Activated CD4-positive, alpha-beta T cell treated with anti-CD3 and anti-CD28 coated beads for 4 hours (primary cell): ENCODE measurements at regions not wholly inside any gene's neighbourhood (a gene's known extent, or its start where the extent isn't known, plus 50 kb on each side); places are given as distances from the start of the nearest gene placed in this dataset.
"Not testable (repeated sequence)": the region's sequence is repeated elsewhere in the genome, so short reads cannot be mapped to it uniquely, and the experiment has no call there.

Experiments
- DNase-seq, 2 donors: peaks; one replicate each; pipeline ENCODE4 v3.0.0-alpha.2; 2020

DNA sequence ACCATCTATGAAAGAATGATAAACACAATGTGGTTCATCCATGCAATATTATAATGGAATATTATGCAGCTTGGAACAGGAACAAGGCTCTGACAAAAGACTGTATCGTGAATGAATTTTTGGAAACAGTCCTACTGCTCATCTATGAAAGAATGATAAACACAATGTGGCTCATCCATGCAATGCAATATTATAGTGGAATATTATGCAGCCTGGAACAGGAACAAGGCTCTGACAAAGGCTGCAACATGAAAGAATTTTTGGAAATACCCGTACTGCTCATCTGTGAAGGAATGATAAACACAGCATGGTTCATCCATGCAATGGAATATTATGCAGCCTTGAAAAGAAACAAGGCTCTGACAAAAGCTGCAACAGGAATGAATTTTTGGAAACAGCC lies 158.8 kb downstream of the CRLF2 start:
- DNase-seq = not testable (repeated sequence)

DNA sequence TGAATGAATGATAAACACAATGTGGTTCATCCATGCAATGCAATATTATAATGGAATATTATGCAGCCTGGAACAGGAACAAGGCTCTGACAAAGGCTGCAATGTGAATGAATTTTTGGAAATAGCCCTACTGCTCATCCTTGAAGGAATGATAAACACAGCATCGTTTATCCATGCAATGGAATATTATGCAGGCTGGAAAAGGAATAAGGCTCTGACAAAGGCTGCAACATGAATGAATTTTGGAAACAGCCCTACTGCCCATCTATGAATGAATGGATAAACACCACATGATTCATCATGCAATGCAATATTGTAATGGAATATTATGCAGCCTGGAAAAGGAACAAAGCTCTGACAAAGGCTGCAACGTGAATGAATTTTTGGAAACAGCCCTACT lies 159.4 kb downstream of the CRLF2 start:
- no peak for DNase-seq

DNA sequence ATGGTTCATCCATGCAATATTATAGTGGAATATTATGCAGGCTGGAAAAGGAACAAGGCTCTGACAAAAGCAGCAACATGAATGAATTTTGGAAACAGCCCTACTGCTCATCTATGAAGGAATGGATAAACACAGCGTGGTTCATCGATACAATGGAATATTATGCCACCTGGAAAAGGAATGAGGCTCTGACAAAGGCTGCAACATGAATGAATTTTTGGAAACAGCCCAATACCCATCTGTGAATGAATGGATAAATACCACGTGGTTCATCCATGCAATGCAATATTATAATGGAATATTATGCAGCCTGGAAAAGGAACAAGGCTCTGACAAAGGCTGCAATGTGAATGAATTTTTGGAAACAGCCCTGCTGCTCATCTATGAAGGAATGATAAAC lies 160.4 kb downstream of the CRLF2 start:
- DNase-seq = no peak

DNA sequence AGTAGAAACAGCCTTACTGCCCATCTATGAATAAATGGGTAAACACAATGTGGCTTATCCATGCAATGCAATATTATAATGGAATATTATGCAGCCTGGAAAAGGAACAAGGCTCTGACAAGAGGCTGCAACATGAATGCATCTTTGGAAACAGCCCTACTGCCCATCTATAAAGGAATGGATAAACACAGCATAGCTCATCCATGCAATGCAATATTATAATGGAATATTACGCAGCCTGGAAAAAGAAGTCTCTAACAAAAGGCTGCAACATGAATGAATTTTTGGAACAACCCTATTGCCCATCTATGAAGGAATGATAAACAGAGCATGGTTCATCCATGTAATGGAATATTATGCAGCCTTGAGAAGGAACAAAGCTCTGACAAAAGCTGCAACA lies 161.0 kb downstream of the CRLF2 start:
- DNase-seq = no peak

DNA sequence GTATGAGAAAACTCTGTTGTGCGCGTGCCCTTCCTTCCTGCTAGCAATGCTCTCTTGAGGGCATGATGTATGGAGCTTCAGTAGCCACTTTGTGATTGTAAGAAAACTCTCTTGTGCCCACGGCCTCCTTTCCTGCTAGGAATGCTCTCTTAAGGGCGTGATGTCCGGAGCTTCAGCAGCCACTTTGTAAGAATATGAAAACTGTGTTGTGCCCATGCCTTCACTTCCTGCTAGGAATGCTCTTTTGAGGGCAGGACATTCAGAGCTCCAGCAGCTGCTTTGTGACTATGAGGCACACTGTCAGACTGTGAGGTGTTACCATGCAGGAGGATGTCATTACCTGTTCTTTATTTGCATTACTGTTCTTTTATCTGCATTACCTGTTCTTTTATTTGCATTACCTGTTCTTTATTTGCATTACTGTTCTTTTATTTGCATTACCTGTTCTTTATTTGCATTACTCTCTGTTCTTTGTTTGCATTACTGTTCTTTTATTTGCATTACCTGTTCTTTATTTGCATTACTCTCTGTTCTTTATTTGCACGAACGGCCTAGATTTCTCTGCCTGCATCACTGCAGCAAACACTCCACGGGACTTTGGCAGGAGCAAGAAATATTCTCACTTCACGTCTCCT lies 166.7 kb downstream of the CRLF2 start:
- no peak for DNase-seq

DNA sequence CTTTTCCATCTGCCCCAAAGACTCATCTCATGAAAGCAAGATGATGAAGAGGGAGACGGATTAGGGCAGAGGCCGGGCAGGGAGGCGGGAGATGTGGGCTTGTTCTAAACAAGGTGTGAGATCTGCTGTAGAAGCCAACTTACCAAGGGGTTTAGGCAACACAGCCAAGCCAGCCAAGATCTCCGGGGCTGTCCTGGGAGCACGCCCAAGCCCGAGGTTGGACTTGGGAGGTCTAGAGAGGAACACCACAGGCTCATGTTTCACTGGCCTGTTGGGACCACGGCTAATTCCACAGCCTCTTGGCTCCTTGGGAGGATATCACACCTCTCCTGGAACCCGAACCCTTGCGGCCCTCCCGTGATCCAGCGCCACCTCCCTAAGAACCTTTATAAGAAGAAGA lies 171.4 kb downstream of the CRLF2 start:
- no peak for DNase-seq

DNA sequence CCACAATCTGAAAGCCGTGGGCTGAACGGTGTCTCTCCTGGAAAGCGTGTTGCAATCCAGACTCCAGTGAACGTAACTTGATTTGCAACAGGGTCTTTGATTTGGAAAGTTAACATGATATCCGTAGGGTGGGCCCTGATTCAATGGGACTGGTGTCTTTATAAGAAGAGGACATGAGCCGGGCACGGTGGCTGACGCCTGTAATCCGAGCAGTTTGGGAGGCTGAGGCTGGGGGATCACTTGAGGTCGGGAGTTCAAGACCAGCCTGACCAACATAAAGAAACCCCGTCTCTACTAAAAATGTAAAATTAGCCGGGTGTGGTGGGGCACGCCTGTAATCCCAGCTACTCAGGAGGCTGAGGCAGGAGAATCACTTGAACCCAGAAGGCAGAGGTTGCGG lies 176.5 kb downstream of the CRLF2 start:
- not testable (repeated sequence) for DNase-seq

DNA sequence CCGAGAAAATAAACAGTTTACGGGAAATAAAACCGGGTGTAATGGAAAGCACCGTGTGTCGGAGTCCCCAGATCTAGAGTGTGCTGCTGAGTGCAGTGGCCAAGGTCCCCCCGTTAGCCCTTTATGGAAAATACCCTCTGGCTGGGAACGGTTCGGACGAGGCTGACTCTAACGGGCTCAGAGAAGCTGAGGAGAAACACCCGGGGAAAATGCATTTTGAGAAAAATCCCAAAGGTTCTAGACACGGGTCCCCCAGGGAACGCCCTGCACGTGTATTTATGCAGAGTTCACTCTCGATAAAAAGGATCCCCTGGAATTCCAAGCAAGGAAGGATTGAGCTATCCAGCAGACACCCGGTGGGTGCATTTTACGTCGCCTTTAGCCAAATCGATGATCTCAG lies 177.2 kb downstream of the CRLF2 start:
- DNase-seq = no peak

DNA sequence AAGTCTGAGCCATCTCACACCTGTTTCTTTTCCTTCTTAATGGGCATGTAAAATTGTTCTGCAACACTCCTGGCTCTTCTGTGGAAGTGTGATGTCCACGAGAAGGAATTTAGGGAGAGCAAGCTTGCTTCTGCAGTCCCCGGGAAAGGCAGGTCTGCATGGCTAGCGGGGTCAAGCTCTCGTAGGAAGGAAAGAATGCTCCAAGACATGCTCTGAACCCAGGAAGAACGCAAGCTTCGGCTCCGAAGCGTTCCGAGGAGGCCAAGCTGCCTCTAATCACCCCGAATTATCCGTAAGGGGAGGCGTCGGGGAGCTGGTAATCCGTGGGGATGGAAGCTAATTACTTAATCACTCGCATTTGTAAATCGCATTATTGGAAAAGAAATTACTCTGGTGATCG lies 177.7 kb downstream of the CRLF2 start:
- no peak for DNase-seq

DNA sequence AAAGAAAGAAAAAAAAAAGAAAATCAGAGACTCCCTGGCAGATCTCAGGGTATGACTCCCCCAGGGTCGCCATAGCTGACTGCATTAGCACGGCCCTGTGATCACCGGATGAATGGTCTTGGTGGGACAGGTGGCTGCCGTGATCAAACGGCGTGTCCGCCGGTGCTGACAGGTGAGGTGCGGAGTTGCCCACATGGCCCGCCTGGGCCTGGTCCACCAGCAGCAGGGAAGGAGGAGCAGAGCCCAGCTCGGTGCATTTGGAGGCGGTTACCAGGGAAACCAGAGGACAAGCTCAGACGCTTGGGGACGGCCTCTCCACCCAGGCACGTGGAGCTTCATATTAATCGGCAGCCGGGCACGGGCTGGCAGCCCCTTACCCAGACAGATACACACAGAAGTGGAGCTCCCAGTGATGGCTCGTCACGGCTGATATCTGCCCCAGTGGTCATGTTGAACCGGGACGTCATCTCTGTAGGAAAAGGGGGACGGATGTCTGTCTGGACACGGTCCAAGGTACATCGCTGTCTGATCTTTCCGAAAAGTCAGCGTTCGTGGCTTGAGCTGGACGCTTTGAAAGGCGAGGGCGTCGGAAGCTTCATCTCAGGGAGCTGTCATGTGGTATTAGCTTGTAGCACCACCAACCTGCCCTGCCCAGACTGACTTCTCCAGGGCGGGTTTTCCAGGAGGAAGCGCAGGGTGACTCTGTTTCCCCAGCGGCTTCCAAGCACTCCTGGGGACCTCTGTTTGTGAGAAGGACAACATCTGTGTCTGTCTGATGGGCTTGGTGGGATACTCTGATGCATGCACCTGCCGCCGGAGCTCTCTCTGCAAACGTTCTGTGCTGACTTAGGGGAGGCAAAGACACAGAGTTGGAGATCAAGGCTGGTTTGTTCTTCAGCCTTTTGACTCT lies 180.7 kb downstream of the CRLF2 start:
- DNase-seq = no peak

DNA sequence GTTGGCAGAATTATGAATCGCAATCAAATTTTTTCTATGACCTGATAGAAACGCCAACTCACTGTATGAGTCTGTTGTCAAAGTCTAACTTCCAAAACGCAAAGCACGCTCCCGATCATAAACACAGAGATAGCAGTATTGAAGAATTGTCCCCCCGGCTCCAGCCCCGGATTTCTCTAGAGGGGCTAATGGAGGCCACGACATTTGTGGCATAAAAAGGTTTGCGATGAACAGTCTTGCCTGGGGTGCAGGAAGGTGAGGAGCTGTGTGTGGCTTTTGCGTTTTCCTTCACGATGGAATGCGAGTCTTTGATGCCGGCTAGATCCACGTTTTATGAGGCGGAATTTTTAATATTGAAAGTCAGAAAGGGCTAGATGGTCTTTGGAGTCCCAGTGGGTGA lies 183.0 kb downstream of the CRLF2 start:
- no peak for DNase-seq

DNA sequence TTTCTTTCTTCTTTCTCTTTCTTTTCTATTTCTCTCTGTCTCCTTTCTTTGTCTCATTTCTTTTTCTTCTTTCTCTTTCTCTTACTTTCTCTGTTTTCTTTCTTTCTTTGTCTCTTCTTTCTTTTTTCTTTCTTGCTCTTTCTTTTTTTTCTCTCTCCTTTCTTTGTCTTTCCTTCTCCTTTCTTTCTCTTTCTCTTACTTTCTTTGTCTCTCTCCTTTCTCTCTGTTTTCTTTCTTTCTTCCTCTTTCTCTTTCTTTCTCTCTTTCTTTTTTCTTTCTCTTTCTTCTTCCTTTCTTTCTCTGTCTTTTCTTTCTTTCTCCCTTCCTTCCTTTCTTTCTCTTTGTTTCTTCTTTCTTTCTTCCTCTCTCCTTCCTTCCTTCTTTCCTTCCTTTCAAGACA lies 184.8 kb downstream of the CRLF2 start:
- no peak for DNase-seq

DNA sequence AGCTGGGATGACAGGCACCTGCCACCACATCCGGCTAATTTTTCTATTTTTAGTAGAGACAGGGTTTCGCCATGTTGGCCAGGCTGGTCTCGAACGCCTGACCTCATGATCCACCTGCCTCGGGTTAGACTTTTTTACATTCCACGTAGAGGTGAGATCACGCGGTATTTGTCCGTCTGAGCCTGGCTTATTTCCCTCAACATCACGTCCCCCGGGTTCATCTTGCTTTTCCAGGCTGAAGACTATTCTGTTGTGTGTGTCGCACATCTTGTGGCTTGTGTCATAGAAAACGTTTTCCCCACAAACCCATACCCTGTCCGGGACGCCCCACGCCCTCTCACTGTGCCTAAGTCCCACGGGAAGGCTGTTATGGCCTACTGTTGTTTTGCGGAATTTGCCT lies 185.3 kb downstream of the CRLF2 start:
- DNase-seq = no peak

DNA sequence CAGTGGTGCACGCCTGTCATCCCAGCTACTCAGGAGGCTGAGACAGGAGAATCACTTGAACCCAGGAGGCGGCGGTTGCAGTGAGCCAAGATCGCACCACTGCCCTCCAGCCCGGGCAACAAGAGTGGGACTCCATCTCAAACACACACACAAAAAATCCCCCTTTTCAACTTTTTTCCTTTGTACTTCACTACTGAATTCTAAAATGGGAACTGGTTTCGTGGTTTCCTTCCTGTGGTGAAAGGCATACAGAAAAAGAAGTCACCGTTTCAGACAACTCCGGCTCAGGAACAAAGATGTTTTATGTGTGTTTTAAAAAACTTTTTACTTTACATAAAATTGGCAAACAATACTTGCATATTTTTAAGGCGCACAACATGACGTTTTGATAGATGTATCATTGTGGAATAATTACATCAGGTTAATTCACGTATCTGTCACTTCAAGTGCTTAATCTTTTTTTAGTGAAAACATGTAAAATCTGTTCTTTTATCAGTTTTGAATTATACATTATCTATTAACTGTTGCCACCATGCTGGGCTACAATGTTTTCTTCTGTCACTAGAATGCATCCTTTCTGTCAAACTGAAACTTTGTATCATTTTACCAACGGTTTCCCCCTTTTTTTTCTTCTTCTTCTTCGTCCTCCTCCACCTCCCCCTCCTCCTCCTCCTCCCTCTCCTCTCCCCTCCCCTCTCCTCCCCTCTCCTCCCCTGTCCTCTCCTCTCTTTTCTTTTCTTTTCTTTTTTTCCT lies 186.0 kb downstream of the CRLF2 start:
- DNase-seq = no peak

DNA sequence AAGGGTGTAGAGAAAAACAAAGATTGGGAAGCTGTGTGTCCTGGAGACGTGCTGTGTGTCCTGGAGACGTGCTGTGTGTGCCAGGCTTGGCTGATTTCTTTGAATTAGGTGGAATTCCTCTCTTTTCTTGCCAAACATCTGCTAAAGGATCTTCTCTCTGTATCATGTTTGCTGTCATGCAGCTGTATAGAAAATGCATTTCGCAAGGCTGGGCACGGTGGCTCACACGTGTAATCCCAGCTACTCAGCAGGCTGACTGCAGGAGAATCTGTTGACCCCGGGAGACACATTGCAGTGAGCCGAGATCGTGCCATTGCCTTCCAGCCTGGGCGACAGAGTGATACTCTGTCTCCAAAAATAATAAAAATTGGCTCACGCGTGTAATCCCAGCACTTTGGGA lies 187.0 kb downstream of the CRLF2 start:
- DNase-seq = no peak

DNA sequence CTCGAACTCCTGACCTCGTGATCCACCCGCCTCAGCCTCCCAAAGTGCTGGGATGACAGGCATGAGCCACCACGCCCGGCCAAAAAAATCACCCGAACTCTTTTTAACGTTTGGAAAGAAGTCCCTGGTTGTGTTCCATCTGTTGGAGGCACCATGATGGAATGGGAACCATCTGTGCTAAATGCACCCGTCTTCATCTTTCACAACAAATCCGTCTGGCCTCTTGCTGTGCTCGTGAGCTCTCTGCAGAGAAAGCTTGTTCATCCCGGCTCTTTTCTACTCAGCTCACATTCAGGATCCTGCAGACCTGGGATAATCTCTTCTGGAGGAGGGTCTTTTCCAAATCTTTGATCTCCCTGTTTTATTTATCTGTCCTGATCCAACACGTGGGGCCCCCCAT lies 188.8 kb downstream of the CRLF2 start:
- DNase-seq = no peak

DNA sequence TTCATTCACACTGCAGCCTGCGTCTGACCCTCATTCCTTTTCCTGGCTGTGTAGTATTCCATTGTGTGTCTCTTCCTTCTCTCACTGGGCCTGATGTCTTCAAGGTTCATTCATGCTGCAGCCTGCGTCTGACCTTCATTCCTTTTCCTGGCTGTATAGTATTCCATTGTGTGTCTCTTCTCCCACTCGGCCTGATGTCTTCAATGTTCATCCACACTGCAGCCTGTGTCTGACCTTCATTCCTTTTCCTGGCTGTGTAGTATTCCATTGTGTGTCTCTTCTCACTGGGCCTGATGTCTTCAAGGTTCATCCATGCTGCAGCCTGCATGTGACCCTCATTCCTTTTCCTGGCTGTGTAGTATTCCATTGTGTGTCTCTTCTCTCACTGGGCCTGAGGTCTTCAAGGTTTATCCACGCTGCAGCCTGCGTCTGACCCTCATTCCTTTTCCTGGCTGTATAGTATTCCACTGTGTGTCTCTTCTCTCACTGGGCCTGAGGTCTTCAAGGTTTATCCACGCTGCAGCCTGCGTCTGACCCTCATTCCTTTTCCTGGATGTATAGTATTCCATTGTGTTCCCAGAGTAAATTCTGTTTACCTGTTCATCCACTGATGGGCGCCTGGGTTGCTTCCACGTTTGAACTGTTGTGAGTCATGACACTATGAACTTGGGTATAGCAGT lies 191.0 kb downstream of the CRLF2 start:
- DNase-seq = not testable (repeated sequence)

DNA sequence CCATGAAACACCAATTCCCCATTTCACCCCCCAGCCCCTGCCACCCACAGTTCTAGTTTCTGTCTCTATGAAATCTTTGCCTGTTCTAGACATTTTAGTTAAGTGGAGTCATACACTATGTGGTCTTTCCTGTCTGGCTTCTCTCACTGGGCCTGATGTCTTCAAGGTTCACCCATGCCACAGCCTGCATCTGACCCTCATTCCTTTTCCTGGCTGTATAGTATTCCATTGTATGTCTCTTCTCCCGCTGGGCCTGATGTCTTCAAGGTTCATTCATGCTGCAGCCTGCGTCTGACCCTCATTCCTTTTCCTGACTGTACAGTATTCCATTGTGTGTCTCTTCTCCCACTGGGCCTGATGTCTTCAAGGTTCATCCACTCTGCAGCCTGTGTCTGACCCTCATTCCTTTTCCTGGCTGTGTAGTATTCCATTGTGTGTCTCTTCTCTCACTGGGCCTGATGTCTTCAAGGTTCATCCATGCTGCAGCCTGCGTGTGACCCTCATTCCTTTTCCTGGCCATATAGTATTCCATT lies 191.7 kb downstream of the CRLF2 start:
- no peak for DNase-seq

DNA sequence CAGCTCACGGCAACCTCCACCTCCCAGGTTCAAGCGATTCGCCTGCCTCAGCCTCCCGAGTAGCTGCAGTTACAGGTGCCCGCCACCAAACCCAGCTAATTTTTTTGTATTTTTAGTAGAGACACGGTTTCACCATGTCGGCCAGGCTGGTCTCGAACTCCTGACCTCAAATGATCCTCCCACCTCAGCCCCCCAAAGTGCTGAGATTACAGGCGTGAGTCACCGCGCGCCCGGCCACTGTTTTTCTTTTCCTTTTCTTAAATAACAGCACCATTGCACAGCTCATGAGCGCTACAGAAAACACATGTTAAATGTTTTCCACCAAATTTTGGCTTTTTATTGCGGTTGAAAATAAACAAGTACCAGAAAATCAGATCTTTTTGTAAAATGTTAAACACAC lies 195.5 kb downstream of the CRLF2 start:
- DNase-seq = not testable (repeated sequence)

DNA sequence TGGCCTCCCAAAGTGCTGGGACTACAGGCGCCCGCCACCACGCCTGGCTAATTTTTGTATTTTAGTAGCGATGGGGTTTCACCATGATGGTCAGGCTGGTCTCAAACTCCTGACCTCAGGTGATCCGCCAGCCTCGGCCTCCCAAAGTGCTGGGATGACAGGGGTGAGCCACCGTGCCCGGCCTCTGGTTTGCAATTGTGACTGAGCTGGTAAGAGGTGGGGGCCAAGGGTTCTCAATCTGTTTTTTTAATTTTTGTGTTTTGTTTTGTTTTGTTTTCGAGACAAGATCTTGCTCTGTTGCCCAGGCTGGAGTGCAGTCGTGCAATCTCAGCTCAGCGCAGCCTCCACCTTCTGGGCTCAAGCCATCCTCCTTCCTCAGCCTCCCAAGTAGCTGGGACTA lies 196.2 kb downstream of the CRLF2 start:
- not testable (repeated sequence) for DNase-seq

DNA sequence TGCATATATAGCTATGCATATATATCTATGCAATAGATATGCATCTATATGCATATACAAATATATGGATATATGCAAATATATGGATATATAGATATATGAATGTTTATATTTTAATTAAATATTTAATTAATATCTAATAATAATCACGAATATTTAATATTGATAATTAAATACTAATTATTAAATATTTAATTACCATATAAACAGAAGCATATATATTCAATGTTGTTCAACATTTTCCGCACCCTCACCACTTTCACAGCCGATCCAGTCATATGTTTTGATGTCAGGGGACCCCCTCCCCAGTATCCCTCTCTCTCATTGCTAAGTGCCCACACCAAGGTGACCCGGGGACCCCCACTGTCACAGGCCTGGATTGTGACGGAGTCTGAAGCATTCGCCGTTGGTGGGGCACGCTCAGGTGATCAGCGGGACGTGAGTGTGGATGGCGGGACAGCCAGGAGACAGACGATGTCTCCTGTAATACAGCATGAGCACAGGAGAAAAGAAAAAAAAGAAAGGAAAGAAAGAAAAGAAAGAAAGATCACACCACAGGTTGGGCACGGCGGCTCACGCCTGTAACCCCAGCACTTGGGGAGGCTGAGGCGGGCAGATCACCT lies 199.7 kb downstream of the CRLF2 start:
- no peak for DNase-seq

DNA sequence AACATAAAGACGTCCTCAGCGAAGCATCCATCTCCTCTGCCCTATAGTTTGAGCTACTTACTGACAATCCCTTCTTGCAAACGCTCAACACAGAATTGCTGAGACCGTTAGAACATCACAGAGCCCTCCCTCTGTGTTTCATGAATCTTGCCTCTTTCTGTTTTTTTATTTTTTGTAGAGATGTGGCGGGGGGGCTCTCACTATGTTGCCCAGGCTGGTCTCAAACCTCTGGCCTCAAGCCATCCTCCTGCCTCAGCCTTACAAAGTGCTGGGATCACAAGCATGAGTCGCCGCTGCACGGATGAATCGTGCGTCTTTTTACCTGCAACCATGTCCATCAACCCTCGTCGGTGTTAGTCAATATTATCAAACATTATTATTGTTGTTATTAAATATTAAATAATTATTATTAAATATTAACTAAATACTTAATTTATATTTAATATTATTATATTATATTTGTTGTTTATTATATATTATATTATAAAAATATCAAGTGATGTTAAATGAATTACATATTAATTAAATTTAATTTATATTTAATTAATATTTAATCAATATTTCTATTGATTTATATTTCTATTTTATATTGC lies 200.7 kb downstream of the CRLF2 start:
- DNase-seq = no peak
